Stimulated activated CD8-positive, alpha-beta memory T cell treated with anti-CD3 and anti-CD28 coated beads, Interleukin-12 subunit alpha, Interleukin-12 subunit beta, amount 100 ng/mL, for 24 hours (primary cell): ENCODE measurements at regions not wholly inside any gene's neighbourhood (a gene's known extent, or its start where the extent isn't known, plus 50 kb on each side); places are given as distances from the start of the nearest gene placed in this dataset.
"Not testable (repeated sequence)": the region's sequence is repeated elsewhere in the genome, so short reads cannot be mapped to it uniquely, and the experiment has no call there.

Source experiments
- DNase-seq: peaks from one replicate; pipeline ENCODE4 v3.0.0-alpha.2; 2020; ENCODE audit errors: extremely low read depth

GRCh38 chr1:157325220-157325619 is 187.0 kb upstream of the ETV3 start:
- DNase-seq = no peak

- not testable (repeated sequence) for DNase-seq
Measured at GRCh38 chr1:157321972-157322371, 183.8 kb upstream of the ETV3 start.

GRCh38 chr1:157319567-157319966 is 181.4 kb upstream of the ETV3 start:
- no peak for DNase-seq

- not testable (repeated sequence) for DNase-seq
Measured at GRCh38 chr1:157317229-157317628, 179.0 kb upstream of the ETV3 start.

GRCh38 chr1:157315544-157315943 is 177.3 kb upstream of the ETV3 start:
- DNase-seq = no peak

GRCh38 chr1:157314408-157314807 is 176.2 kb upstream of the ETV3 start:
- no peak for DNase-seq

GRCh38 chr1:157313240-157313807 is 175.1 kb upstream of the ETV3 start:
- DNase-seq = no peak

- no peak for DNase-seq
Measured at GRCh38 chr1:157312082-157312812, 174.1 kb upstream of the ETV3 start.

GRCh38 chr1:157311730-157312081 is 173.5 kb upstream of the ETV3 start:
- no peak for DNase-seq

- DNase-seq = not testable (repeated sequence)
Measured at GRCh38 chr1:157310805-157311729, 172.9 kb upstream of the ETV3 start.

GRCh38 chr1:157310401-157310800 is 172.2 kb upstream of the ETV3 start:
- DNase-seq = no peak

GRCh38 chr1:157307491-157307890 is 169.3 kb upstream of the ETV3 start:
- no peak for DNase-seq

GRCh38 chr1:157306896-157307295 is 168.7 kb upstream of the ETV3 start:
- DNase-seq = no peak

GRCh38 chr1:157304271-157304670 is 166.1 kb upstream of the ETV3 start:
- DNase-seq = no peak

- no peak for DNase-seq
Measured at GRCh38 chr1:157302724-157303123, 164.5 kb upstream of the ETV3 start.

GRCh38 chr1:157302199-157302497 is 164.0 kb upstream of the ETV3 start:
- no peak for DNase-seq

- no peak for DNase-seq
Measured at GRCh38 chr1:157301477-157302198, 163.4 kb upstream of the ETV3 start.

GRCh38 chr1:157294387-157295145 is 156.4 kb upstream of the ETV3 start:
- not testable (repeated sequence) for DNase-seq

- no peak for DNase-seq
Measured at GRCh38 chr1:157292809-157293564, 154.8 kb upstream of the ETV3 start.

GRCh38 chr1:157292302-157292701 is 154.1 kb upstream of the ETV3 start:
- no peak for DNase-seq

- no peak for DNase-seq
Measured at GRCh38 chr1:157291083-157291482, 152.9 kb upstream of the ETV3 start.
